HG02759 (cell line): ENCODE measurements at regions not wholly inside any gene's neighbourhood (a gene's known extent, or its start where the extent isn't known, plus 50 kb on each side); places are given as distances from the start of the nearest gene placed in this dataset.
"Not testable (repeated sequence)": the region's sequence is repeated elsewhere in the genome, so short reads cannot be mapped to it uniquely, and the experiment has no call there.

Experiments used
- ATAC-seq: cut with Tn5 transposase; IDR thresholded peaks from one replicate; pipeline ENCODE4 v1.9.1; 2021; ENCODE audit warnings: mild to moderate bottlenecking, moderate library complexity; ENCODE audit not compliant: unreplicated experiment

- ATAC-seq = no peak
Observed at GRCh38 chr9:73095425-73095824, 56.2 kb upstream of the ANXA1 start.

GRCh38 chr9:73093740-73094379 lies 57.8 kb upstream of the ANXA1 start:
- no peak for ATAC-seq

- ATAC-seq = no peak
Observed at GRCh38 chr9:73093016-73093739, 58.5 kb upstream of the ANXA1 start.

- ATAC-seq = no peak
Observed at GRCh38 chr9:73091909-73092308, 59.8 kb upstream of the ANXA1 start.

GRCh38 chr9:73090214-73090613 lies 61.5 kb upstream of the ANXA1 start:
- ATAC-seq = no peak

DNA sequence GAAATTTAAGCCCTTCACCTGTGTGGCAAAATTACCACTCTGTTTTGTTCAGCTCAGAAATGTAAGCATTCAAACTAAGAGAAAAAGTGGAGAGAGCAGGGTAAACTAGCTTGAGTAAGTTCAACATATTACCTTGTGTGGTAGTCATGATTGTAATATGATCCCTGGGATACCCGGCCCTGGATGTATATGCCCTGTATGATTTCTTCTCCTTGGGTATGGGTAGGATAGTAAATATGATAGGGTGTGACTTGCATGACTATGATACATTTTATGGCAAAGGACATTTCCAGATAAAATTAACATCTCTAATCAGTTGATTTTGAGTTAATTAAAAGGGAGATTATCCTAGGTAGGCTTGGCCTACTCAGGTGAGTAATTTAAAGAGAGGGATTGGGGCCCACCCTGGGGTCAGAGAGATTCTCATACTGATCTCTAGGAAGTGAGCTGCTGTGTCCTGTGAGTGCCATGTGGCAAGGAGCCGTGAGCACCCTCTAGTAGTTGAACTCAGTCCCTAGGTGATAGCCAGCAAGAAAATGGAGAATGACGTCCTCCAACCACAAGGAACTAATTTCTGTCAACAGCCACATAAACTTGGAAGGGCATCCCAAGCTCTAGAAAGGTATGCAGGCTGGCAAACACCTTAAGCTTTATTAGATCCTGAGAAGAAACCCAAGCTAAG lies 62.2 kb upstream of the ANXA1 start:
- ATAC-seq = no peak

DNA sequence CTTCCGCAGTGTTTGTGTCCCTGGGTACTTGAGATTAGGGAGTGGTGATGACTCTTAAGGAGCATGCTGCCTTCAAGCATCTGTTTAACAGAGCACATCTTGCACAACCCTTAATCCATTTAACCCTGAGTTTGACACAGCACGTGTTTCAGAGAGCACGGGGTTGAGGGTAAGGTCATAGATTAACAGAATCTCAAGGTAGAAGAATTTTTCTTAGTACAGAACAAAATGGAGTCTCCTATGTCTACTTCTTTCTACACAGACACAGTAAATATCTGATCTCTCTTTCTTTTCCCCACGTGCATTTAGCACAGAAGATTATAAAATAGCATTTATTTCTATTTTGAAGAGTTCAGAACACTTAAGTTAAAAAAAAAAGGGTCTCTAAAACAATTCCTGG lies 63.8 kb upstream of the ANXA1 start:
- not testable (repeated sequence) for ATAC-seq

DNA sequence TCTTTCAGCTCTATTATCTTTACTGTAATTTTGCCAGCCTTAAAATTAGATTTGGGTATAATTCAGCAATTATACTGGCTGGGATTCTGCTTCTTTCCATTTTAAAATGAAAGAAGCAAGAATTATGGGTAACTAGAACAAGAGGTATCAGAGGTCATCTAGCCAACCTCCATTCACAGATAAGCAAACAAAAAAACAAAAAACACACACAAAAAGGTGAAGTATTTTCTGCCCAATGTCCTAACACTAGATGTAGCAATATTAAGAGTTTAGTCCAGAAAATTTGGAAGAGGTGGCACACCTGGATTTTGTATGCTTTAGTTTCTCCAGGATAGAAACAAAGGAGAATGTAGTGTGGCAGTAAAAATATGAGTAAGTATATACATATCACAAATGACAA lies 68.1 kb upstream of the ANXA1 start:
- ATAC-seq = no peak

GRCh38 chr9:73081979-73082657 lies 69.5 kb upstream of the ANXA1 start:
- ATAC-seq = no peak

- ATAC-seq = no peak
Observed at GRCh38 chr9:73080110-73080694, 71.5 kb upstream of the ANXA1 start.

DNA sequence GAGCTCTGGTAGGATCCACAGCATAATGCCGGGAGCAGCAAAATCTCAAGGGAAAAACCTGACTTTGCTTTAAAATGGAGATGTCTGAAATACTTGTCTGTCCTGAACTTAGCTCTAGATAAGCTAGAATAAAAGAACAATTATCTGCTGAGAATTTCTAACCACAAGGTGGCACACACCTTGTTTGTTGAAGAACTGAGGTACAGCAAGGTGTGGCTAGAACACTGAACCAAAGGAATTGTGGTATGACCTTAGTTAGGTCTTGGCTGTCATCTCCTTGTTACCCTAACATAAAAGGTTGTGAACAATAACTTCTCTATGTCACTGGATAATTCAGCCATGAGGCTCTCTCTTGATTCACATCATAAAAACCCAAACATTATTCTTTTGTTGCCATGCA lies 72.3 kb upstream of the ANXA1 start:
- no peak for ATAC-seq

GRCh38 chr9:73077625-73078030 lies 74.0 kb upstream of the ANXA1 start:
- ATAC-seq = no peak

GRCh38 chr9:73076970-73077369 lies 74.7 kb upstream of the ANXA1 start:
- ATAC-seq = no peak

- no peak for ATAC-seq
Observed at GRCh38 chr9:73074176-73074708, 77.4 kb upstream of the ANXA1 start.

GRCh38 chr9:73073337-73074175 lies 78.1 kb upstream of the ANXA1 start:
- ATAC-seq = no peak

DNA sequence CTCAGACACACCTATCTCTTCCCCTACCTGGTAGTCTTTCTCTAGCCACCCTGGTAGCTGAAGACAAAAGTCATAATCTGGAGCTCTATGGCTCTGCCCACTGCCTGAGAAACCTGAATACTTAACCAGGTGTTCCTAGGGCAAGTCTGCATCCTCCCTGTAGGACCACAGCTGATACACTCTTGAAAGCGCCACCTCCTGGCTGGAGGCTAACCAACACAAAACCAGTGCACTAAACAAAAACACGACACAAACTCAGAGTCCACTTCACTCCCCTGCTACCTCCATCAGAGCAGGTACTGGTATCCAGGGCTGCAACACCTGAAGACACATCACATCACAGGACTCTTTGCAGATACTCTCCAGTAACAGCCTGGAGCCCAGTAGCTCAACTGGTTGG lies 84.6 kb upstream of the ANXA1 start:
- ATAC-seq = no peak

- no peak for ATAC-seq
Observed at GRCh38 chr9:73065439-73065838, 86.2 kb upstream of the ANXA1 start.

DNA sequence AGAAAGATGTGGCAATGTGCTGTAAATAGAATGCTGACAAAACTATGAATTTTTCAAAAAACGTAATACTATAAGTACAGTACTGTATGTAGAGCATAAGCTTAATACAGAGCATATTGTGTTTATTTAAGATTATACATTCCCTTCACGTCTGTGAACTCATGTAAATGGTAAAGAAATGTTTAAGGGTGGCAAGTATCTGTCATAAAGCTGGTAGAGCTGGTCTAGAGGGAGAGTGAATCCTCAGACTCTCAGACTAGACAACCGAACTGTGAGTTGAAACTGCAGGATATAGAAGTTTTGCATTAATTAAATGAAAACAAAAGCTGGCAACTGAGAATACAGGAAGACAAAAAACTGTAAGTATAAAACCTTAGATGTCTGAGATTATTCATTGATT lies 87.3 kb upstream of the ANXA1 start:
- ATAC-seq = no peak

DNA sequence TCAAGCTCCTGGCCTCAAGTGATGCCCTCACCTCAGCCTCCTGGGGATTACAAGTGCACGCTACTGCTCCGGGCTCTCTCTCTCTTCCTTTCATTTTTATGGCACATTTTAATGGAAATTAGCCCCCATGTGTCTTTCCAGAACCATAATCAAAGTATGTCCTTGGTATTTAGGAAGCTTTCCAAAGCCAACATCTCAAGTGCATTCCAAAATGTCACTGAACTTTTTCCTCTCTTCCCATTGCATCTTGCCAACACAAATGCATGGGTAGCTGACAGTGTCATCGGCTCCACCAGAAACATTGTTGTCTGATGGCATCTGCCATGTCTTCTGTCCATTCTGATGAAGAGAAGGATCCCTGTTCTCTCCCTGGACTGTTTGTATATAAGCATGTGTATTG lies 90.5 kb upstream of the ANXA1 start:
- ATAC-seq = no peak

DNA sequence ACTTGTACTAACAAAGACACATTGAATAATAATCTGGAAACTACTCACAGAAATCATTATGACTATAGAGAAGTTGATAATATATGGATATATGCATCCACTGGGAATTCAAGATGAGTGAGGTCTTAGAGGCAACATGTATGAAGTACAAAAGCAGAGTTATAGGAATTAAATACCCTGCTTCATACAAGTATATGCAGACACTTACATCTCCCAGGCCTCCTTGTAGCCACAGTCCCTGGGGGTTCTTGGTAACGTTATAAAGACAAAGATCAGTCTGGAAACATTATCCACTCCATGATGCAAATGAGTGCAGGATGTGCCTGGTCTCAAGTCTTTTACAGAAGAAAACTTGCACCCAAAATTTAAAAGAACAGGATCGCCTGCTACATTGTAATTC lies 92.4 kb upstream of the ANXA1 start:
- ATAC-seq = no peak
